ENCODE measurements at regions not wholly inside any gene's neighbourhood (a gene's known extent, or its start where the extent isn't known, plus 50 kb on each side); places are given as distances from the start of the nearest gene placed in this dataset.

GRCh38 chr7:68748934-68749900, 849.1 kb upstream of the AUTS2 start:
- TF ChIP-seq, protein P1, sequence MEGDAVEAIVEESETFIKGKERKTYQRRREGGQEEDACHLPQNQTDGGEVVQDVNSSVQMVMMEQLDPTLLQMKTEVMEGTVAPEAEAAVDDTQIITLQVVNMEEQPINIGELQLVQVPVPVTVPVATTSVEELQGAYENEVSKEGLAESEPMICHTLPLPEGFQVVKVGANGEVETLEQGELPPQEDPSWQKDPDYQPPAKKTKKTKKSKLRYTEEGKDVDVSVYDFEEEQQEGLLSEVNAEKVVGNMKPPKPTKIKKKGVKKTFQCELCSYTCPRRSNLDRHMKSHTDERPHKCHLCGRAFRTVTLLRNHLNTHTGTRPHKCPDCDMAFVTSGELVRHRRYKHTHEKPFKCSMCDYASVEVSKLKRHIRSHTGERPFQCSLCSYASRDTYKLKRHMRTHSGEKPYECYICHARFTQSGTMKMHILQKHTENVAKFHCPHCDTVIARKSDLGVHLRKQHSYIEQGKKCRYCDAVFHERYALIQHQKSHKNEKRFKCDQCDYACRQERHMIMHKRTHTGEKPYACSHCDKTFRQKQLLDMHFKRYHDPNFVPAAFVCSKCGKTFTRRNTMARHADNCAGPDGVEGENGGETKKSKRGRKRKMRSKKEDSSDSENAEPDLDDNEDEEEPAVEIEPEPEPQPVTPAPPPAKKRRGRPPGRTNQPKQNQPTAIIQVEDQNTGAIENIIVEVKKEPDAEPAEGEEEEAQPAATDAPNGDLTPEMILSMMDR (conservative IDR thresholded peaks at IDR 0.05; ENCODE audit: low read length): no peak
- TF ChIP-seq EZH2phosphoT487 (IDR thresholded peaks at IDR 0.05; ENCODE audit: borderline replicate concordance): no peak
